ENCODE measurements at regions not wholly inside any gene's neighbourhood (a gene's known extent, or its start where the extent isn't known, plus 50 kb on each side); places are given as distances from the start of the nearest gene placed in this dataset.

DNA sequence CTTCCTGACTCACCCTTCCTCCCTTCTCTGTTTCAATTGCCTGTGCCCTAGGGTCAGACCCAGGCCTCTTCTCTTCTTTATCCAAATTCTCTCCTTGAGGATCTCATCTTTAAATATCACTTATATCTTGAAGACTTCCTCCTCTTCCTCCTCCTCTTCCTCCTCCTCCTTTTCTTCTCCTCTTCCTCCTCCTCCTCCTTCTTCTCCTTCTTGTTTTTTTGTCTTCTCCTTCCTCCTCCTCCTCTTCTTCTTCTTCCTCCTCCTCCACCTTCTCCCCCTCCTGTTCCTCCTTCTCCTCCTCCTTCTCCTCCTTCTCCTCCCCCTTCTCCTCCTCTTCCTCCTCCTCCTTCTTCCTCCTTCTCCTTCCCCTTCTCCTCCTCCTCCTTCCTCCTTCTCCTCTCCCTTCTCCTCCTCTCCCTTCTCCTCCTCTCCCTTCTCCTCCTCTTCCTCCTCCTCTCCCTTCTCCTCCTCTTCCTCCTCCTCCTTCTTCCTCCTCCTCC lies 127.6 kb upstream of the AKIRIN2 start:
- Histone ChIP-seq H3K27ac (no peak overlapping the region), H3K4me3 (no peak overlapping the region)
- DNase-seq (ENCODE audit: low spot score), result no peak
- TF ChIP-seq, protein P1, sequence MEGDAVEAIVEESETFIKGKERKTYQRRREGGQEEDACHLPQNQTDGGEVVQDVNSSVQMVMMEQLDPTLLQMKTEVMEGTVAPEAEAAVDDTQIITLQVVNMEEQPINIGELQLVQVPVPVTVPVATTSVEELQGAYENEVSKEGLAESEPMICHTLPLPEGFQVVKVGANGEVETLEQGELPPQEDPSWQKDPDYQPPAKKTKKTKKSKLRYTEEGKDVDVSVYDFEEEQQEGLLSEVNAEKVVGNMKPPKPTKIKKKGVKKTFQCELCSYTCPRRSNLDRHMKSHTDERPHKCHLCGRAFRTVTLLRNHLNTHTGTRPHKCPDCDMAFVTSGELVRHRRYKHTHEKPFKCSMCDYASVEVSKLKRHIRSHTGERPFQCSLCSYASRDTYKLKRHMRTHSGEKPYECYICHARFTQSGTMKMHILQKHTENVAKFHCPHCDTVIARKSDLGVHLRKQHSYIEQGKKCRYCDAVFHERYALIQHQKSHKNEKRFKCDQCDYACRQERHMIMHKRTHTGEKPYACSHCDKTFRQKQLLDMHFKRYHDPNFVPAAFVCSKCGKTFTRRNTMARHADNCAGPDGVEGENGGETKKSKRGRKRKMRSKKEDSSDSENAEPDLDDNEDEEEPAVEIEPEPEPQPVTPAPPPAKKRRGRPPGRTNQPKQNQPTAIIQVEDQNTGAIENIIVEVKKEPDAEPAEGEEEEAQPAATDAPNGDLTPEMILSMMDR (IDR thresholded peaks at IDR 0.05), result no peak

DNA sequence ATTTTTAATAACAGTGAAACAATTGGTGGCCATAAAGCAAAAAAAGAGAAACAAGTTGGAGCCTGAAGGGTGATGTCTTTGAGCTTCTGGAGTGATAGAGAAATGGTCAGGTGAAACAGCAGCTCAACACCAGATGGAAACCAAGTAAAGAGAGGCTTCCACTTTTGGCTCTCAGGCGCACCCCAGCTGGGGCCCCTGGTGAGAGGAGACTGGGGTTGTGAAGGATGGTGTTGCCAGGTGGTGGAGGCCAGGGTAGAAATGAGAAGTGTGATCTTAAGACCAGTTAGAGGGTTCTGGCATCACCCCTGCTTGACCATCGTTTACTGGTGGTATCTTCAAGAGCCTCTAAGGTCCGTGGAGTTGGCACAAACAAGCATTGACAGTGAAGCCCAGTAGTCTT lies 126.0 kb upstream of the AKIRIN2 start:
- Histone ChIP-seq H3K27ac (no peak overlapping the region), H3K4me3 (no peak overlapping the region)
- no peak for DNase-seq (ENCODE audit: low spot score)
- TF ChIP-seq, protein P1 (IDR thresholded peaks at IDR 0.05), result no peak

DNA sequence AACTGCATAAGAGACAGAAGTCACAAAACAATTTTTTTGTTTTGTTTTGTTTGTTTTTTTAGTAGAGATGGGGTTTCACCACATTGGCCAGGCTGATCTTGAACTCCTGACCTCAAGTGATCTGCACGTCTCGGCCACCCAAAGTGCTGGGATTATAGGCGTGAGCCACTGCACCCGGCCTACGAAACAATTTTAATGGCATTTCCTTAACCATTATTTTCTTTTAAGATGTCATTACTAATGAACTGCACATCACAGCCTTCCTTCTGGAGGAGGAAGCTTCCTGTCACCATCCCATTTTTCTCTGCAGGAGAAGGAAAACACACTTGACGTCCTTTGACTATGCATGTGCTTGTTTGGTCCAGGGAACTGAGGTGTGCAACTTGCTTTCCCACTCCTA lies 125.3 kb upstream of the AKIRIN2 start:
- no peak overlapping the region for H3K4me3 ChIP-seq
- TF ChIP-seq, protein P1 (IDR thresholded peaks at IDR 0.05), result no peak
- no peak for DNase-seq (ENCODE audit: low spot score)
- H3K27ac ChIP-seq, result no peak overlapping the region

DNA sequence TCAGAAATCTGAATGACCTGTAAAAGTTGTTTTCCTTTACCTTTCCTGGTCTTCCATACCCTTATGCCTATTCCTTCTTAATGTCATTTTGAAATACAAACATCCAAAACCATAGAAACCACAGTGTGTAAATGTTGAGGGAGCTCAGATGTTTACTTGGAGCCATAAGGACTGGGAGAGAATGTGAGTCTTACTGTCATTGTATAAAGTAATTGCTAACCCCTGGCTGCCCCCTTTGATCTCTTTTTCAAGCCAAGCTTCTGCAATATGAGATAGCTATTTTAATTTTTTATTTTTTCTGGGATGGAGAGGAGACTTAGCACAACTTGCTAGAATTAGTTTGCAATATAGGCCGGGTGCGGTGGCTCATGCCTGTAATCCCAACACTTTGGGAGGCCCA lies 124.4 kb upstream of the AKIRIN2 start:
- no peak overlapping the region for H3K27ac ChIP-seq
- DNase-seq (ENCODE audit: low spot score), result no peak
- no peak overlapping the region for H3K4me3 ChIP-seq
- TF ChIP-seq, protein P1 (IDR thresholded peaks at IDR 0.05), result no peak

DNA sequence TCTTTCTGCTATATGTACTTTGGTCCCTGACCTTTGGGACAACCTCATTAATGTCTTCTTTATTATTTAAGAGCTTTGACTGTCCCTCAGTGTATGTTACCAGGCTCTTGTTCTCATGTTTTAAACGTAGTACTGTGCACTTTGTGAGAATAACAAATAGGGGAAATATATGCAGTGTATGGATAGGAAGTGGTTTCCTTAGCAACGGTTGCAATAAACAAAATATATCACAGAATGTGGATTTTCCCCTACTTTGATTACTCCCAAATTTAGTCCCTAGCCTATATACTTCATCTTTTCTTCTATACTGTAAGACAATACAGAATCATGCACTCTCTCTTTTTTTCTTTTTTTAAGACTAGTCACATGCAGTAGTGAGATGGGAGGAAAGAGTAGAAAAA lies 123.8 kb upstream of the AKIRIN2 start:
- peak overlapping the region in 1 of 2 donors; percentile 13 for H3K27ac ChIP-seq
- TF ChIP-seq, protein P1 (IDR thresholded peaks at IDR 0.05), result no peak

DNA sequence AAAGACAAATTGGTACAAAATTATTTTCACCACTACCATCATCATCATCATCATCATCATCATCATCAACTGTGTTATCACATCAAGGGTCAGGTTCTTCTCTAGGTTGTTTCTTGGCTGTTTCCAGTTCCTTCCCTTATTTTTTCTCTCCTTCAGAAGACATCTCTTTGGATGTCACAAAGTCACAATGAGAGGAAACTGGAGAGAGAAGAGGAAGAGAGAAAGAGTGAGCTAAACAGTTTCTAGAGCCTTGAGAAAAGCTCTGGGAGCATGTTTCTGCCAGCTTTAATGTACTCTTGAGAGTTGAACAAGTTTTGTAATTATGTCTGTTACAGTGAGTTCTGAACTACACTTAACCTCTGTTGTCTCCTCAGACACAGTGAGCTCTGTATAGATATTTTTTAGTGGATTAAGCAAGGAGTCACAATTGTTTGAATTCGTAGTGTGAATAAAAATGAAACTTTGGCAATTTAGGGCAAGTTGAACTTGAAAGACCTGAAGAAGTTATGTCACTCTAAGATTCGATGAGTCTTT lies 123.0 kb upstream of the AKIRIN2 start:
- Histone ChIP-seq H3K4me3 (no peak overlapping the region), H3K27ac (peak overlapping the region in 1 of 2 donors; percentile 13)
- TF ChIP-seq, protein P1 (IDR thresholded peaks at IDR 0.05), result no peak
- no peak for DNase-seq (ENCODE audit: low spot score)

More for the DNA sequence above, 123.8 kb upstream of the AKIRIN2 start:
- no peak for DNase-seq (ENCODE audit: low spot score)
- no peak overlapping the region for H3K4me3 ChIP-seq

DNA sequence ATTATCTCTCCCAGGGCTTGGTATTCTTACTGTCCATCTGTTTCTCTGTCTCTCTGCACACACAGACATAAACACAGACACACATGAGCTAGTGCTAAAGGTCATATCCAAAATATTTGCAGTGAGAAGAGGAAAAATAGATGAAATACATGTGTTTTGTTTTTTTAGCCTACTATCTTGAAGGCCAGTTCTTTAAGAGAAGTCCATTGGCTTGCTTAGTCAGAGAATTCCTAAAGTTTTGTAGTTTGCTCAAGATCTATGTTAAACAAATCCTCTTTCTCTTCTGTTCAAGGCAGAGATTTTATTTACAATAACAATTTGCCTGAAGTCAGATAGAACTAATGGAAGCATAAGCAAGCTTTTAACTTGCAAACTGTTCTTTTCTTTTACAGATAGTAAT lies 120.0 kb upstream of the AKIRIN2 start:
- H3K27ac ChIP-seq, result no peak overlapping the region
- no peak for DNase-seq (ENCODE audit: low spot score)
- no peak overlapping the region for H3K4me3 ChIP-seq
- TF ChIP-seq, protein P1 (IDR thresholded peaks at IDR 0.05), result no peak

All from coronary artery (tissue), 2 donors.